HepG2 (cell line): ENCODE measurements at regions not wholly inside any gene's neighbourhood (a gene's known extent, or its start where the extent isn't known, plus 50 kb on each side); places are given as distances from the start of the nearest gene placed in this dataset.

Source experiments
- ATAC-seq: fragments of 200-7000 bp; cut with Tn5 transposase; 3 replicates; pipeline ENCODE4 v1.9.1; 2020; ENCODE audit warnings: mild to moderate bottlenecking, moderate library complexity
- BruUV-seq: library from RNA; stranded (reverse); fragments of 400-500 nt; replicated peaks from 2 replicates; lab custom pipeline; 2021; lab: Mats Ljungman, UMichigan
- CTCF ChIA-PET: fragments of 300-600 bp; formaldehyde crosslinking; extraction: SDS; loops from one replicate; lab custom pipeline; 2021; ENCODE audit warnings: low total read pairs, inconsistent platforms, low intra/inter-chr PET ratio; lab: Yijun Ruan, JAX
- POLR2A ChIA-PET: fragments of 350-600 bp; sonication (Branson Sonifier 250); formaldehyde crosslinking; loops from one replicate; lab custom pipeline; 2020; ENCODE audit warnings: antibody characterized with exemption, inconsistent platforms; lab: Yijun Ruan, JAX
- DNase-seq: peaks from one replicate; pipeline ENCODE4 v3.0.0-alpha.2; 2015; ENCODE audit warnings: low spot score
- FAIRE-seq: peaks from 3 replicates; lab custom pipeline; 2011; peaks lifted over from hg19 to GRCh38; lab: Jason Lieb, UNC
- H2AFZ ChIP-seq: one replicate; pipeline ENCODE4 v1.6.1; 2011; ENCODE audit warnings: low read length, inconsistent platforms
- H3K27ac ChIP-seq: fragments of 300-600 bp; 3 replicates; pipeline ENCODE4 v1.8.0; 2011; ENCODE audit warnings: mixed run types, mild to moderate bottlenecking, mixed read lengths, low read length, inconsistent platforms; ENCODE audit not compliant: insufficient read depth; ENCODE audit errors: extremely low read length
- H3K27me3 ChIP-seq, 2 experiments: fragments of 200-600 bp in 1 of 2; 2 replicates in 1 of 2; 3 replicates in 1 of 2; pipeline versions ENCODE4 v1.6.0 to v1.8.0; 2011; ENCODE audit warnings: low read length in 2 of 2, mild to moderate bottlenecking in 2 of 2, moderate library complexity in 2 of 2, inconsistent platforms in 1 of 2; ENCODE audit not compliant: insufficient read depth in 2 of 2, control insufficient read depth in 1 of 2
- H3K36me3 ChIP-seq, 2 experiments: fragments of 200-600 bp in 1 of 2; replicated peaks in 1 of 2; 2 replicates in 1 of 2; 3 replicates in 1 of 2; pipeline versions ENCODE4 v1.5.1 to v1.8.0; 2011; ENCODE audit warnings: low read length in 2 of 2, inconsistent platforms in 1 of 2; ENCODE audit not compliant: insufficient read depth in 2 of 2, control insufficient read depth in 1 of 2
- H3K4me1 ChIP-seq: 2 replicates; pipeline ENCODE4 v1.5.1; 2012; ENCODE audit warnings: low read length, inconsistent platforms; ENCODE audit not compliant: insufficient read depth
- H3K4me2 ChIP-seq: 2 replicates; pipeline ENCODE4 v1.6.0; 2011; ENCODE audit warnings: low read depth, low read length, inconsistent platforms
- H3K4me3 ChIP-seq, 3 experiments: fragments of 200-600 bp in 1 of 3; sonication (generic), shearing (Covaris generic) in 1 of 3; replicated peaks in 1 of 3; 2 replicates each; pipeline ENCODE4 v1.5.1; 2011 to 2016; ENCODE audit warnings: low read length in 3 of 3, inconsistent platforms in 2 of 3, low read depth in 2 of 3, mild to moderate bottlenecking in 2 of 3, control low read depth in 1 of 3, mixed read lengths in 1 of 3; ENCODE audit not compliant: insufficient read depth in 1 of 3
- H3K79me2 ChIP-seq: one replicate; pipeline ENCODE4 v1.6.1; 2011; ENCODE audit warnings: low read length, inconsistent platforms; ENCODE audit not compliant: insufficient read depth
- H3K9ac ChIP-seq: 2 replicates; pipeline ENCODE4 v1.6.0; 2011; ENCODE audit warnings: mild to moderate bottlenecking, low read depth, low read length, inconsistent platforms; ENCODE audit not compliant: insufficient read depth
- H3K9me3 ChIP-seq: 2 replicates; pipeline ENCODE4 v1.5.1; 2012; ENCODE audit warnings: mild to moderate bottlenecking, low read length
- H4K20me1 ChIP-seq: 2 replicates; pipeline ENCODE4 v1.6.0; 2011; ENCODE audit warnings: inconsistent platforms, mild to moderate bottlenecking, low read length, moderate library complexity; ENCODE audit not compliant: insufficient read depth
- GPN1 ChIP-seq: sonication (generic); formaldehyde crosslinking; IDR thresholded peaks from 2 replicates; pipeline ENCODE4 v1.5.1; 2020; ENCODE audit warnings: missing genetic modification reagents, borderline replicate concordance
- MBD4 ChIP-seq: IDR thresholded peaks from 2 replicates; pipeline ENCODE4 v1.6.1; 2012; ENCODE audit warnings: low read length, inconsistent platforms, borderline replicate concordance
- MEIS2 ChIP-seq: sonication (generic); formaldehyde crosslinking; IDR thresholded peaks from 2 replicates; pipeline ENCODE4 v1.9.0; 2021; ENCODE audit warnings: mild to moderate bottlenecking, missing genetic modification reagents
- PCBP1 ChIP-seq: fragments of 200-400 bp; formaldehyde crosslinking; IDR thresholded peaks from 2 replicates; pipeline ENCODE4 v1.6.1; 2017; ENCODE audit warnings: mild to moderate bottlenecking, low read depth, low read length, borderline replicate concordance
- SOX6 ChIP-seq, 2 experiments: fragments of 450-650 bp in 1 of 2; sonication (generic) in 1 of 2; formaldehyde crosslinking in 1 of 2; IDR thresholded peaks; 2 replicates each; pipeline versions ENCODE4 v1.4.0 to v1.6.1; 2017 to 2020; ENCODE audit warnings: antibody characterized with exemption in 1 of 2, mild to moderate bottlenecking in 1 of 2, missing genetic modification reagents in 1 of 2
- ZFAT ChIP-seq: sonication (generic); formaldehyde crosslinking; conservative IDR thresholded peaks from 2 replicates; pipeline ENCODE4 v1.8.1; 2023; ENCODE audit warnings: missing genetic modification reagents, inconsistent platforms
- ZNF207 ChIP-seq: fragments of 450-650 bp; IDR thresholded peaks from 2 replicates; pipeline ENCODE4 v1.6.1; 2016; ENCODE audit warnings: antibody characterized with exemption, borderline replicate concordance
- ZNF225 ChIP-seq: sonication (generic); formaldehyde crosslinking; IDR thresholded peaks from 2 replicates; pipeline ENCODE4 v1.4.0; 2020; ENCODE audit warnings: mild to moderate bottlenecking, missing genetic modification reagents
- ZNF333 ChIP-seq: sonication (generic); formaldehyde crosslinking; IDR thresholded peaks from 2 replicates; pipeline ENCODE4 v1.4.0; 2020; ENCODE audit warnings: mild to moderate bottlenecking, missing genetic modification reagents, borderline replicate concordance
- WGBS: methylation state at CpG from one replicate; pipeline ENCODE4 v1.1.6; 2017; ENCODE audit warnings: low lambda C conversion rate; 5-methylcytosine and 5-hydroxymethylcytosine counted together
- in situ Hi-C: cut with HindIII; loops from 2 replicates; pipeline ENCODE4 v1.10.0; 2017; ENCODE audit warnings: low pct_unique_long_range_greater_than_20kb; ENCODE audit not compliant: extremely low pct_ligation_motif_present
- intact Hi-C: fragments of 100-400 bp; cut with micrococcal nuclease; formaldehyde crosslinking; loops from one replicate; pipeline ENCODE4 v1.10.0; 2022; ENCODE audit not compliant: unreplicated experiment
- TF ChIP-seq, protein P1 (sequence below): sonication (generic); formaldehyde crosslinking; IDR thresholded peaks from 2 replicates; pipeline ENCODE4 v1.5.1; 2020; ENCODE audit warnings: mild to moderate bottlenecking, missing genetic modification reagents, borderline replicate concordance
- TF ChIP-seq, protein P2 (sequence below): IDR thresholded peaks from 2 replicates; pipeline ENCODE4 v1.6.1; 2012; ENCODE audit warnings: low read length, improper control_type of control experiment

DNA sequence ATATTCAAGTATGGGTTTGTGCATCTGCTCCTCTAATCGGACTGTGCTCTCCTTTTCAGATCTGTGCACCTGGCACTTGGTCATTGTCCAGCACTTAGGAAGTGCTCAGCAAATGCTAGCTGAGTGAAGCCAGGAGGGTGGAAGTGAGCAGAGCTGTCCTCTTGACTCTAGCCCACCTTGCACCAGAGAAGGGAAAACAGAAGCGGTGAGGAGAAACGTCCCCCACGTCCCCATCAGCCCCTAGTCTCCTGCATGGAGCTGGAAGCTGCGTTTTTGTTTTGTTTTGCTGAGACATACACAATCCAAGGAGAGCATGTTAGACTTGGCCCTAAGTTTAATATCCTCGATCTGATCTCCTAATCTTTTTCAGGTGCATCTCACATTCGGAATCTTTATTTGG lies 73.6 kb downstream of the EN1 start:
- H3K27me3 ChIP-seq = peaks cover 0 to 20% of the 10 kb centered on the region in 2 experiments; a peak in 2 of 5 replicates
- peaks cover 10% of the 10 kb centered on the region for H3K4me1 ChIP-seq
- no peaks in the 10 kb centered on the region for H3K9me3 ChIP-seq
- in situ Hi-C loops = no loop called here
- H3K9ac ChIP-seq = no peak overlapping the region
- FAIRE-seq = no peak
- no peaks in the 10 kb centered on the region for H3K36me3 ChIP-seq
- intact Hi-C loops = no loop called here
- ChIA-PET CTCF (no interaction called here), POLR2A (no interaction called here)
- H3K4me3 ChIP-seq = no peak overlapping the region
- WGBS = 45% methylated on average over 7 of the region's 7 CpGs
- TF ChIP-seq, protein P1, sequence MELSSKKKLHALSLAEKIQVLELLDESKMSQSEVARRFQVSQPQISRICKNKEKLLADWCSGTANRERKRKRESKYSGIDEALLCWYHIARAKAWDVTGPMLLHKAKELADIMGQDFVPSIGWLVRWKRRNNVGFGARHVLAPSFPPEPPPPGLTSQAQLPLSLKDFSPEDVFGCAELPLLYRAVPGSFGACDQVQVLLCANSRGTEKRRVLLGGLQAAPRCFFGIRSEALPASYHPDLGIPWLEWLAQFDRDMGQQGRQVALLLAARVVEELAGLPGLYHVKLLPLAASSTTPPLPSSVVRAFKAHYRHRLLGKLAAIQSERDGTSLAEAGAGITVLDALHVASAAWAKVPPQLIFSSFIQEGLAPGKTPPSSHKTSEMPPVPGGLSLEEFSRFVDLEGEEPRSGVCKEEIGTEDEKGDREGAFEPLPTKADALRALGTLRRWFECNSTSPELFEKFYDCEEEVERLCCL (CRISPR knock-in tag) = no peak
- TF ChIP-seq MEIS2 = no peak
- no peak for TF ChIP-seq GPN1 (CRISPR knock-in tag)
- no peak overlapping the region for H3K4me2 ChIP-seq
- peak; percentile 37 for ATAC-seq
- BruUV-seq = no TSS peak
- no peak overlapping the region for H2AFZ ChIP-seq
- H3K27ac ChIP-seq = no peak overlapping the region
- no peaks in the 10 kb centered on the region for H3K79me2 ChIP-seq
- no peak for DNase-seq
- no peaks in the 10 kb centered on the region for H4K20me1 ChIP-seq

DNA sequence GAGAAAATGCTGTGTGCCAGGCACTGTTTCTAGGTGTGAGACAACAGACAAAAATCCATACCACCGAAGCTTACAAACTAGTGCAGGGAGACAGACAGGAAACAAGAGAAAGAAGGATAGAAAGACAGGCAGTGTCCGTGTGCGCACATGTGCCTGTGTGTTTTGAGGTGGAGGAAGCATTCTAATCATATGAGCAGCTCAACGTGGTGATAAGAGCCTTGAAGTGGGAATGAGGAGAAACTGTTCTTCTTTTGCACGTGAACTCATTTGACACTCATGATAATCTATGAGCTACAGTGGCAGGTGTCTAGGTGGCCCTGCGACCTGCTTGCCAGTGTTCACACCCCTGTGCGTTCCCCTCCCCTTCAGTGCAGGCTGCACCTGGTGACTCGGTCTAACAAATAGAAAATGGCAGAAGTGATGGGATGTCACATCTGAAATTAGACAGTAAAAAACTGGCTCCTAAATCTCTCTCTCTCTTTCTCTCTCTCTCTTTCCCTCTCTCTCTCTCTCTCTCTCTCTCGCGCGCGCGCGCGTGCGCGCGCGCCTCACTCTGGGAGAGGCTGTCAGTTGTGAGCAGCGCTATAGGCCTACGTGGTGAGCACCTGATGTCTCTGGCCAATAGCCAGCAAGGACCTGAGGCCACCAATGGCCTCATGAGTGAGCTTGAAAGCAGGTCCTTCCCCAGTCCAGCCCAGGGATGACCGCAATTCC lies 74.8 kb downstream of the EN1 start:
- Histone ChIP-seq H3K27me3 (peaks cover 0 to 20% of the 10 kb centered on the region in 2 experiments; a peak in 3 of 5 replicates), H4K20me1 (no peaks in the 10 kb centered on the region), H3K27ac (no peak overlapping the region), H3K4me3 (no peak overlapping the region), H3K9me3 (no peaks in the 10 kb centered on the region), H3K79me2 (no peaks in the 10 kb centered on the region), H3K36me3 (no peaks in the 10 kb centered on the region), H3K4me1 (peaks cover 10% of the 10 kb centered on the region), H3K9ac (no peak overlapping the region), H3K4me2 (no peak overlapping the region), H2AFZ (no peak overlapping the region)
- POLR2A ChIA-PET = no interaction called here
- TF ChIP-seq PCBP1 = no peak
- TF ChIP-seq ZNF333 (CRISPR knock-in tag) = no peak
- TF ChIP-seq, protein P2, sequence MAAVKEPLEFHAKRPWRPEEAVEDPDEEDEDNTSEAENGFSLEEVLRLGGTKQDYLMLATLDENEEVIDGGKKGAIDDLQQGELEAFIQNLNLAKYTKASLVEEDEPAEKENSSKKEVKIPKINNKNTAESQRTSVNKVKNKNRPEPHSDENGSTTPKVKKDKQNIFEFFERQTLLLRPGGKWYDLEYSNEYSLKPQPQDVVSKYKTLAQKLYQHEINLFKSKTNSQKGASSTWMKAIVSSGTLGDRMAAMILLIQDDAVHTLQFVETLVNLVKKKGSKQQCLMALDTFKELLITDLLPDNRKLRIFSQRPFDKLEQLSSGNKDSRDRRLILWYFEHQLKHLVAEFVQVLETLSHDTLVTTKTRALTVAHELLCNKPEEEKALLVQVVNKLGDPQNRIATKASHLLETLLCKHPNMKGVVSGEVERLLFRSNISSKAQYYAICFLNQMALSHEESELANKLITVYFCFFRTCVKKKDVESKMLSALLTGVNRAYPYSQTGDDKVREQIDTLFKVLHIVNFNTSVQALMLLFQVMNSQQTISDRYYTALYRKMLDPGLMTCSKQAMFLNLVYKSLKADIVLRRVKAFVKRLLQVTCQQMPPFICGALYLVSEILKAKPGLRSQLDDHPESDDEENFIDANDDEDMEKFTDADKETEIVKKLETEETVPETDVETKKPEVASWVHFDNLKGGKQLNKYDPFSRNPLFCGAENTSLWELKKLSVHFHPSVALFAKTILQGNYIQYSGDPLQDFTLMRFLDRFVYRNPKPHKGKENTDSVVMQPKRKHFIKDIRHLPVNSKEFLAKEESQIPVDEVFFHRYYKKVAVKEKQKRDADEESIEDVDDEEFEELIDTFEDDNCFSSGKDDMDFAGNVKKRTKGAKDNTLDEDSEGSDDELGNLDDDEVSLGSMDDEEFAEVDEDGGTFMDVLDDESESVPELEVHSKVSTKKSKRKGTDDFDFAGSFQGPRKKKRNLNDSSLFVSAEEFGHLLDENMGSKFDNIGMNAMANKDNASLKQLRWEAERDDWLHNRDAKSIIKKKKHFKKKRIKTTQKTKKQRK = no peak
- TF ChIP-seq SOX6 (IDR thresholded peaks at IDR 0.05) = no peak
- no peak for TF ChIP-seq SOX6 (CRISPR knock-in tag; IDR thresholded peaks at IDR 0.05)
- no peak for TF ChIP-seq ZFAT (CRISPR knock-in tag)
- no peak for TF ChIP-seq ZNF207
- TF ChIP-seq ZNF225 (CRISPR knock-in tag) = no peak
- no peak for TF ChIP-seq MBD4
- CTCF ChIA-PET = no interaction called here
- intact Hi-C loops = no loop called here
- FAIRE-seq = no peak
- WGBS = 71% methylated on average over 22 of the region's 22 CpGs
- no peak for DNase-seq
- no TSS peak for BruUV-seq
- in situ Hi-C loops = no loop called here
- no peak for ATAC-seq
